Urothelium cell line (cell line): ENCODE measurements at regions not wholly inside any gene's neighbourhood (a gene's known extent, or its start where the extent isn't known, plus 50 kb on each side); places are given as distances from the start of the nearest gene placed in this dataset.

ENCODE experiments used
- DNase-seq: peaks from one replicate; pipeline ENCODE4 v3.0.0; 2011; ENCODE audit warnings: low spot score, mixed read lengths
- FAIRE-seq: peaks from 2 replicates; lab custom pipeline; 2011; peaks lifted over from hg19 to GRCh38; lab: Jason Lieb, UNC

DNA sequence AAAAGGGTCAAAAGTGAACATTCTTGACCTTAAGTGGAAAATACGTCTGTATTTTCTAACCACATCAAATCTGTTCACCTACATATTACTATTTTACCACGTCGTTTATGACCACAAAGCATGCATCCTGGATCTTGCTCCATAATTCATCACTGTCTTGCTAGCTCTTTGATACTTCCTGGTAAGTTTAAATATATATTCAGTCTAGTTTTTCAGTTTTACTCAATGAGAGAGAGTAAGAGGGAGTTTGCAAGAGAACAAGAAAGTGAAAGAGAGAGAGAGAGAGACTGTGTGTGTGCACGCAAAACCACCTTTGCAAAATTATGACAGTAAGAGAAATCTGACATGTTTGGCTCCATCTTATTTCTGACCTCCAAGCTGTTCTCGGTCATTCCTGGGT lies 173.7 kb upstream of the GALNTL6 start:
- FAIRE-seq, result no peak
- no peak for DNase-seq

DNA sequence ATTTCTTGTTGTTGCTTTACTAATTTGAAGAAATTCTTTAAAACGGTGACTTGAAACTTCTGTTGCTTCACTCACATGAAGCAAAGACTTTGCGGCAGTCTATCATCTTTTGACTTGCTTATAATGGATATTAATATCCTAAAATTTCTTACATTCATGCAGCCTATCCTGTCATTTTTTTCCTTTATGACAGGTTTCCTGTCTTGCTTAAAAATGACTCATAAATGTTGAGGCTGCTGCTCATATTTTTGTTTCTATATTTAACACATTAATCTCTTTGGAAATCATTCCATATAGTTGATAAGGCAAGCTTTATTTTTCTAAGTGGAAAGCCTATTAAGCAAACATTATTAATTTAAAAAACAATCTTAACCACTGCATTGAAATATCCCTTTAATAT lies 176.6 kb upstream of the GALNTL6 start:
- no peak for FAIRE-seq
- no peak for DNase-seq

DNA sequence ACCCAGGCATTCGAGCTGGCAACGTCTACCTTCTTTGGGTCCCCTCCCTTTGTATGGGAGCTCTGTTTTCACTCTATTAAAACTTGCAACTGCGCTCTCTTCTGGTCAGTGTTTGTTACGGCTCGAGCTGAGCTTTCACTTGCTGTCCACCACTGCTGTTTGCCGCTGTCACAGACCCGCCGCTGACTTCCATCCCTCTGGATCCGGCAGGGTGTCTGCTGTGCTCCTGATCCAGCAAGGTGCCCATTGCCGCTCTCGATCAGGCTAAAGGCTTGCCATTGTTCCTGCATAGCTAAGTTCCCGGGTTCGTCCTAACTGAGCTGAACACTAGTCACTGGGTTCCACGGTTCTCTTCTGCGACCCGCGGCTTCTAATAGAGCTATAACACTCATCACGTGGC lies 183.5 kb upstream of the GALNTL6 start:
- FAIRE-seq (no peak), DNase-seq (no peak)

DNA sequence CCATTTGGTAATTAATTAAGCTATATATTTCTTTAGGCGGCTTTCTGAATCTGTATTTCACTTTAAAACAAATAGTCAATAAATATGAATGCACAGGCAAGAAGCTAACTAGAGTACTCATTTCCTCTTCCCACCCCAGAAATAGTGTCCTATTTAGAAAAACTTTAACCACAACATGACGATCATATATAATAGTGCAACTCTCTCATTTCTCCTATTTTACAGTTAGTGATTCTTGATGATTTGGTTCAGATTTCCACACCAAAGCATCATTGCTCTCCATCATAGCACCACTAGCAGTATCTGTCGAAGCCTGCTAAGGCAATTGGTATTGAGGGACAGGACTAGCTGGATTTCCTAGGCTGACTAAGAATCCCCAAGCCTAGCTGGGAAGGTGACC lies 184.0 kb upstream of the GALNTL6 start:
- FAIRE-seq, result no peak
- no peak for DNase-seq

DNA sequence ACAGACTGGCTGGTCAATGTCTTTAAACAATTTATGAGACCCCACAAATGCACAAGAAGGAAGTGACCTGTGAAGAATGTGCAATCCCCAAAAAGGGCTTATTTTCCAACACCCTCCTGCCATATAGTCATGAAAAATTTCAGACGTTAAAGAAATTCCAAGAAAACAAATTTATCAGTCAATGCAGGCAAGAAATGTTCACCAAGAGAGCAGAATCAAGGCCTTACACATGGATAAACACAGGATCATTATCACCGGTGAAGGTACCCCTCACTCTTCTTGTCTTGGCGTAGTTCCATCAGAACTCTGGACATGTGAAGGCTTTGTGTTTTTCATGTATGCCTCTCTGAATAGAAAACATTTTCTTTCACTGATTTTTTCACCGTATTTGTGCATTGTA lies 186.7 kb upstream of the GALNTL6 start:
- DNase-seq, result no peak
- no peak for FAIRE-seq

DNA sequence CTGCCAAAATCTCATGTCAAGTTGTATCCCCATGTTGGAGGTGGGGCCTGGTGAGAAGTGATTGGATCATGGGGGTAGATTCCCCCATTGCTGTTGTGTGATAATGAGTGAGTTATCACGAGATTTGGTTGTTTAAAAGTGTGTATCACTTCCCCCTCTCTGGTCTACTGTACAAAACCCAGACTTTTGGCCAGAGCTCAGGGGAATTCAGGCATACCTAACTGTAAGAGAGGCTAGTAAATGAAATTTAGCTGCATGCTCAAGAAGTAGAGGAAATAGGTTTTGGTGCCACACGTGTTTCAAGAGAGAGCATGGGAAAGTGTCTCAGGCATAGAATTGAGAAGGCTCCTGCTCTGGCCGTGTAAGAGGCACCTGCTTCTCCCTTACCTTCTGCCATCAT lies 190.5 kb upstream of the GALNTL6 start:
- DNase-seq (no peak), FAIRE-seq (no peak)

DNA sequence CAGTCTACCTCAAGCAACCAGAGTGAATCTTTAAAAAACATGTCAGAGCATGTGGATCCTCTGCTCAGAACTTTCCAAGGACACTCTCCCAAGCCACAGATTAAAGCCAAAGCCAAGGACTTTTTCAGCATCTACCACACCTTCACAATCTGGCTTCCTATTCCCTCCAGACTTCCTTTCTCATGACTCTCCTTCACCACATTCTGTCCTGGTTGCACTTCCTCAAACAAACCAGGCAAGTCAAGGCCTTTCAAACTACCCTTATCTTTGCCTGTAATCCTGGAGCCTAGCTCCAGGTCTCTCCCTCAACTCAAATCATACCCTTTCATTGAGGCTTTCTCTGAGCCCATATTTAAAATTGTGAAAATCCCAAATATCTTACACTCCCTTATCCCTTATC lies 191.6 kb upstream of the GALNTL6 start:
- DNase-seq, result no peak
- no peak for FAIRE-seq

DNA sequence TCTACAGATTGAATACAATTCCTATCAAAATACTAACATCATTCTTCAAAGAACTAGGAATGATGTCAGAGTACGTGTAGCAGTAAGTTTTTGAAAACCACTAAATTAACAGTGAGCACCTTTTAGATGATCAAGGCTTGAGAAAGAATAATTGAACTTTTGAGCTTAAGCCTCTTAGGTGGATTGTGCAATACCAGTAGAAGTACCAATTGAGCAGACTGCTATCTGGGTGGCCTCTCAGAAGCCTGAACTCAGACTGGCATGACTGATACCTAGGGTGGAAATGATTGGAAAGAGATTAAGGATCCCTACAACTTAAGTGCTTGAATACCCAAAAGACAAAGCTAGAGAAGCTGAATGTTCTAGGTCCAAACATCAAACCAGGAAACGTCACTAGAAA lies 200.3 kb upstream of the GALNTL6 start:
- FAIRE-seq, result no peak

DNA sequence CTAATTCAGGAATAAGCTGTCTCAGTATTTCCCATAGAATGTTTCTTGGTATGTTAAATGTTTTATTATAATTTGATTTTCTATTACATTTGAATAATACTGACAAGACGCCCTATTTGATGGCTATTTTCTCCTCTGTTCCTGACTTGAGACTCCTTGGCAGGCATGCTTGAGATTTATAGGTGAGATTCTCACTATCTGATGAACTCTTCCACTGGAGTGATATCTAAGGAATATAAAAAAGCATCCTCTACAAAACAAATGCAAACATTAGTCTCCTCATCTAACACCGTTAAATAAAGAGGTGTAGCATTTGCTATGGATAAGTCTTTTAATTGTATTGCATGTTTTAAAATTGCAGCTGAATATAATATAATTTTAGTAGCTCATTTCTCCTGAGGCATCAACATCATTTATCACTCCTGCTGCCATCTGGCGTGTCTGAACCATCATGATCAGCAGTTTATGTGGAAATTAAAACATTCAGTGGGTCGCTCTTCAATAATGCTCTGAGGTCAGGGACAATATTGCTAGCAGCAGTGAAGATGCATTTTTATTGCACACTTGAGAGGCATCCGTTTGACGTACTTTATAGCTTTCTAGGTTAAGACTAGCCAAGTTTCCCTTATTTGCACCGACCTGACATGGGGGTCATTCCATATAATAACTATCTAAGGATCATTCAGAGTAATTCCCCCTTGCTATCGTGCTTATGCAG lies 210.4 kb upstream of the GALNTL6 start:
- no peak for DNase-seq
- FAIRE-seq, result no peak

More for the DNA sequence above, 200.3 kb upstream of the GALNTL6 start:
- no peak for DNase-seq

DNA sequence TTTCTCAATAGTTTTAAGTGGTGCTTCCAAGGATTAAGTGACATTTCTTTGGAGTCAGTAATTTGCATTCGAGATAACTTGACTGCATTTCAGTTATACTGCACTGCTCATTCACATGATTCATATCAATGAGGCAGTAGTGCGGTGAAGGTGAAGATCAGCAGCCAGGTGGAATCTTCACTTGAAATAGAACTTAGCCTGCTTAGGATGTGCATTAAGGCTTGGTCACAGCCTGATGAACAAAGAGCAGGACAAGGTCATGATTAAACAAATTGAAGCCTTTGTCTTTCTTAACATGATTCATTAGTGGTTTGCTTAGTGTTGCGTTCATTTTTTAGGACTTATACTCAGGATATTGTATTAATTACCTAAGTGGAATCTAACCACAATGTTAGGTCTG lies 212.1 kb upstream of the GALNTL6 start:
- FAIRE-seq (no peak), DNase-seq (no peak)

DNA sequence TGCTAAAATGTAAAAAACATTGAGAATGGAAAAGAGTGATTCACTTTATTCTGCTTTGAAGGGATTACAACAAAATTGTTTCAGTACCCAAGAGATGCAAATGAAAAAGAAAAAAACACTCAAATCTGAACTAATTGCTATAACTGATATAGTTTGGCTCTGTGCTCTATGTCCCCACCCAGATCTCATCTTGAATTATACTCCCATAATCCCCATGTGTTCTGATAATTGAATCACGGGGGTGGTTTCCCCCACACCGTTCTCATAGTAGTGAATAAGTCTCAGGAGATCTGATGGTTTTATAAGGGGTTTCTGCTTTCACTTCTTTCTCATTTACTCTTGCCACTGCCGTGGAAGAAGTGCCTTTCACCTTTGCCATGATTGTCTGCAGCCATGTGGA lies 213.6 kb upstream of the GALNTL6 start:
- FAIRE-seq (no peak), DNase-seq (no peak)

DNA sequence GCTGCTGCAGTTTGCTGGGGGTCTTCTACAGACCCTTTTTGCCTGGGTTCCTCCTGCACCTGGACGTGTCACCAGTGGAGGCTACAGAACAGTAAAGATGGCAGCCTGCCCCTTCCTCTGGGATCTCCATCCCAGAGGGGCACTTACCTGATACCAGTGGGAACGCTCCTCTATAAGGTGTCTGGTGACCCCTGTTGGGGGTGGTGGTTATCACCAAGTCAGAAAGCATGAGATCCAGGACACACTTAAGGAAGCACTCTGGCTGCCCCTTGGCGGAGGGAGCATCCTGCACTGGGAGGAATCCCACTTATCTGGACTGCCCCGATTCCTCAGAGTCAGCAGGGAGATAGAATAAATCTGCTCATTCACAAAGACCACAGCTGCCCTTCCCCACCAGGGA lies 218.9 kb upstream of the GALNTL6 start:
- FAIRE-seq (no peak), DNase-seq (no peak)

DNA sequence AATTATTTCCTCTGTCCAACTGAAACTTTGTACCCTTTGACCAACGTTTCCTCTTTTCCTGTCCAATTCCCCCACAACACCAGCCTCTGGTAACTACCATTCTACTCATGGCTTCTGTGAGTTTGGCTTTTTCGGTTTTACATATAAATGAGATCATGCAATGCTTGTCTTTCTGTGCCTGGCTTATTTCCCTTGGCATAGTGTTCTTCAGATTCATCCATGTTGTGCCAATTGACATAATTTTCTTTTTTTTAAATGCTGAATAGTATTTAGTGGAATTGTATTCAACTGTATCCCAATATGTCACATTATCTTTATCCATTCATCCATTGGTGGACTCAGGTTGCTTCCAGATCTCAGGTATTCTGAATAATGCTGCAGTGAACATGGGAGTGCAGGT lies 222.5 kb upstream of the GALNTL6 start:
- DNase-seq, result no peak
- no peak for FAIRE-seq

DNA sequence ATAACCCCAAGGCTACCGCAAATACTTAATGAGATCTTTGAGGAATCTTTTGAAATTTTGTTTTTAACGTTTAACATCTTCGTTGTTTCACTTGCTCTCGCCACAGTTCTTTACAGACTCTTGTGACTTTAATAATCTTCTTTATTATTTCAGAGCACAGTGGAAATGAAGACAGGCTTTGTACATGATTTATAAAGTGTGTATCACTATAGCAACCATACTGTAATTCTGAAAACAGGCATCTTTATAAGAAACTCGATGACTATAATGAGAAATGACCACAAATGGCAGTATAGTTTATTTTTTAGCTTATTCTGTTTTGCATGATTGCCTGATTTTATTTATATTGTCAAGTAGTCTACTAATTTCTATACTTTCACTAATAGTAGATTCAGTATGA lies 224.4 kb upstream of the GALNTL6 start:
- FAIRE-seq (no peak), DNase-seq (no peak)

DNA sequence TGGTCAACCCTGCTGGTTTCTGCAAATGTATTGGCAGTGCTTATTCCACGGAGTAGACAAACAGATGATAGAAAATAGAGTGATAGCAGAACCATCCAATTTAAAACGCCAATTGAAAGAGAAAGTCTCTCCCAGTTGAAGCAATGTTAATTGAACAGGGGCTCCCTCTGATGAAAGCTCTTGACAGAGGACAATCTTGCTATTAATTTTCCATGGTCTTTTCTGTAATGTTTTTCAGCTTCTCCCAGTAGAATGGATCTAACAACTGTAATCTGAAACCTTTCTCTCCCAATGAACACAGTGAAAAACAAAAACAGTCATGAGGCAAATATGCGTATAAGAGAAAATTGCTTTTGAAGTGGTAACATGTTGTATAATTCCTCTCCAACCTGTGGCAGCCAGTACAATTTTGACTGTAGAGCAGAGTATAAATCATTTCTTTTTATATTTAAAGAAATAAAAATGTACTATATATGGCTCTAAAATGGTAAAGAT lies 225.1 kb upstream of the GALNTL6 start:
- no peak for FAIRE-seq
- DNase-seq, result no peak

DNA sequence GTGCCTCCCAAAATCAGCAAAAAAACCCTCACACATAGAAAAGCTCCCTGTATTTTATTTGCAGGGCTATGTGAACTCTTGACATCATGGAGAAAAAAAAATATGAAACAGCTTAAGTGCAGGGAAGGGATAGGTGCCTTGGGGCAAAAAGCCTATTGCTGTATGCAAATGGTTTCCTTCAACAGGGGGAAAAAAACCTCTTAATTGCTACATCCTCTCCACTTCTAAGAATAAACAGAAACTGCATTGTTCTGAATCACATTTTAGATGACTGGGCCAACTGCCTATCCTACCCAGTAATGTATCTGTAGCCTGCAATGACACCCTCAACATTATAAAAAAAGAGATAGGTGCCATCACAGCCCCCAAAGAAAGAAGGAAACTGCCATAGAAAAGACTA lies 229.4 kb upstream of the GALNTL6 start:
- no peak for FAIRE-seq
- no peak for DNase-seq

DNA sequence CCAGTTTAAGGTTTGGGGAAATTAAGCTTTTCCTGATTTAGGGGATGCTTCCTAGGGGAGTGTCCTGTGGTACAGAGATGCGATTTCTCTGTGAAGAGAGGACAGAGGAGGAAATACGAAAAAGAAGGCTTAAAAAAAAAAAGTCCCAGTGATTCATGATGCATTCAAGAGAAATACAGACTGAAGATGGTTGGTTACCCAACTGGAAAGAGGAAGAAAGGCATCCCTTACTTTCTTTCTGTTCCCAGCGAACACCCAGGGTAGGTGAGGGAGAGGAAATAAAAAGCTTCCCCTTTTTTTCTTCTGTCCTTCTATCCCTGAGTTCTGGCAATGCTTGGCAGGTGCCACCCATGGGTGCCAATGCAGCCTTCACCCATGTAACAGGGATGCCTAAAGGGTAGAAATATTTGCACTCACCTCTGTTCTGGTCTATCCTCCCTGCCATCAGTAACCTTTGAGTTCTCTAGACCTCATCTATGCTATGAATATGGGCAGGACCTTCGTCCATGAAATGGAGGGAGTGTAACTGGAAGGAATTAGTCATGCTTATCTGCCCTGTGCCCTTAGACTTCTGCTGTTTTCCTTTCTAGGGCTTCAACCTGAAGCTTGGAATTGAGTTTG lies 230.1 kb upstream of the GALNTL6 start:
- DNase-seq (no peak), FAIRE-seq (no peak)

DNA sequence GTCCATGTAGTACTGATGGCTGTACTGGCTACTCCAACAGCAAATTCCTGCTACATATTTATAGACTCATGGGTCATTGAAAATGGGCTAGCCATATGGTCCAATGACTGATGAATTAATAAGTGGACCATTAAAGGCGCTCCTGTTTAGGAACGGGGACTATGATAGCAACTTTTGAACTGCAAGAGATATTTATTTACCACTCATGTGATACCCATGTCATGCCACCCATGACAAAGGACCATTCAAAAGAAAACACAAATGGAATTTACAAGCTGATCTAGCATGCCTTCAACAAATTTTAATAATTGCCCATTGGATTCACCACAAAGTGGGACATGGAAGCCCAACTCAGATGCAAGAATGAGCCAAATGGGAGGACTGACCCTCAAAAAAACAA lies 240.0 kb upstream of the GALNTL6 start:
- no peak for DNase-seq
- FAIRE-seq, result no peak

DNA sequence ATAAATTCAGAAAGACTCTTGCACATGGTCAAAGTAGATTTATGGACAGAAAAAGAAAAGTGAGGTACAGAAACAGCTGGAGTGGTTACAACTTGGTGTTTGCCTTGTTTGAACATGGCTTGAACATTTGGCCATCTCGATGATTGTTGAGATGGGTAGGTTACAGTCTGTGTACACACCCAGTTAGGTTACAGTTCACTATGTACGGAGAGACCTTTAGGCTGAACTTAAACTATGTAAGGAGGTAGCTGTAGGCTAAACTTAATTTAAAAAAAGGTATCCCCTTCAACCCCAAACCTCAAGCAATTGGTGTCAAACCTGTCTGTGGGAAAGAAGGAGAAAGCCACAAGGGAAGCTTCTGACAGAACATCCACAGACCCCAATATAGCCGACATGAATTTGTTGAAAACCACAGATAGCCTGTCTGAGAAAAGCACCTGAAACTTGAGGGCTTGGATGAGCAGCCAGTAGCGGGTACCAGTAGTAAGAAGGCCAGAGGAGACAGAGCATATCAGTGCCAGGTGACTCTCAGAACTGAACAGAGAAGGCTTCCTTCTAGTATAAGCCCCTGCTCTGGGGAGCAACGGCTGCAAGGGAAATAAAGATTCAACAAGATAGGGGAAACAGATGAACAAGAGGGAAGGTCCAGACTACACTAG lies 247.9 kb upstream of the GALNTL6 start:
- FAIRE-seq (no peak), DNase-seq (no peak)

DNA sequence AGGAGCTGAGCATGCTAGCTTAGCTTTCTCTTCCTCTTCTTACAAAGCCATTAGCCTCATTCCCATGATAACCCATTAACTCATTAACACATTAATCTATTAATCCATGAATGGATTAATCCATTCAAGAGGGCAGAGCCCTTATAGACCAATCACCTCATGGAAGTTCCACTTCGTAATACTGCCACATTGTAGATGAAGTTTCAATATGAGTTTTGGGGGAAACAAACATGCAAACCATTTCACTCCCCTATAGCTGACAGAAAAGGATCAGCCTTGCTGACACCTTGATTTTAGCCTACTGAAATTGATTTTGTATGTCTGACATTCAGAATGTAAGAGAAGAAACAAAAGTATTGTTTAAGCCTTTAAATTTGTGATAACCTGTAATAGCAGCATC lies 251.8 kb upstream of the GALNTL6 start:
- no peak for DNase-seq
- FAIRE-seq, result no peak

DNA sequence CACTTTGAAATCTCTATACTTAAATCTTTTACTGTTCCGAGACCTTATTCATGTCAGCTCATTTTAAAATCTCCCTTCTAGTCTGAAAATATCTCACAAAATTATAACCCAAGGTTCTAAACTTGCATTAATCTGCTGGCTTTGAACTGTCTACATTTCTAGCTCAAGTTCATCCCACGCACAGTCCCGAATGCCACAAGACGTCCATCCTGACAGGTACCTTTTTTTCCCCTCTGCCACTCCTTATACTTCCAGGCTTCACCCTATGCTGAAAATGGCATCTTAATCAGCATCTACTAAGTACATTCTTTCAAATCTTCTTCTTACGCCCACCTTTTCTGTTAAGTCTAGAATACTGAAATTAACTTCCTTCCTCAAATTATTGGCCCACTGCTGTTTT lies 259.2 kb upstream of the GALNTL6 start:
- no peak for FAIRE-seq

DNA sequence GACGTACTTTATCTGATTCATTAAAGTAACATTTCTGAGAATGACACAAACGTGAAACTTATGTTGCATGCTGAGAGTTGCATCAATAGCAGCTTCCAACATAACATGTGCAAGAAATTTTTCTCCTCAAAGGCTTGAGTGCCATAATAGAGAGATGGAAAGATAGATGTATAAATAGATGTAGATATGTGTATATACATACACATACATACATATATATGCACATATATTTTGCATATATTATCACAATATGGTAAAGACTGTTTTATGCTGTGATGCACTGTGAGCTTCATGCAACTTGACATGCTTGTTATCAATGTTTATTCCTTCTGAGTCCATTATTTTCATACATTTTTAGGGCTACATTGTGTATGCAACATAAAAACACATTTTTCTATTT lies 270.6 kb upstream of the GALNTL6 start:
- no peak for DNase-seq
- no peak for FAIRE-seq

More for the DNA sequence above, 259.2 kb upstream of the GALNTL6 start:
- DNase-seq, result no peak
